ENCODE measurements at regions not wholly inside any gene's neighbourhood (a gene's known extent, or its start where the extent isn't known, plus 50 kb on each side); places are given as distances from the start of the nearest gene placed in this dataset.

DNA sequence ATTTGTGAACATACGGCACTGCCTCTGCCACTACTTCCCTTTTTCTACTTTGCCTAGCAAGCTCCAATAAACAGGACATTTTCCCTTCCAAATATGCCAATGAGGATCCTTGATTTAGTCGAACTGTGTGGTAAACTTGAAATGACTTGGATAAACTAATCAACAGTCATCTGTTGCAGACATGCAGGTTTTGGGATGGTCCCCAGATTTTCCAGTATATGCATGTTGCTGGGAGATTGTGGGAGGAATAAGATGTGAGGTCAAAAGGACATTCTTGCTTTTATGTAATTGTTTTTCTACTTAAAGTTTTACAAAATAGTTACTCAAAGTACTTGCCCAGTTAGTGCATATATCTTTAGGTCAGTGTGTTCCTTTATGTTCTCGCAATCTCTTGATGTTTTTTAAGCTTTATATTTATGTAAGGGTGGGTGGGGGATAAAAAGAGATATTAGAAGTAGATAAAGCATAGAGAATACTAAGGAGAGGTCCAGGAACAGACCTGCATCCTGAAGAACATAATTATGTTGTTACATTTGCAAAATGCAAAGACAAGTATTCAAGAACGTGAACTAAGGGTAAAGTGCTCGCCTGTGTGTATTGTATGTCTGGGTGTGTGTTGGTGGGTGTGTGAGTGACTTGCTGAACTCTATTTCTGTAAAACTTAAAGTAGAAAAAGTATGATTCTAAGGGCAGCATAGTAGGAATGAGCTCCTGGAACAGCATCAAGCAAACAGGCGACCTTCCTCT is 88.4 kb upstream of the OXGR1 start:
- Histone ChIP-seq H3K27me3 (ENCODE audit: insufficient read depth, low read length) (no peaks in the 10 kb centered on the region), H3K79me2 (ENCODE audit: control insufficient read depth, insufficient read depth, low read length, unreplicated experiment) (no peaks in the 10 kb centered on the region), H3K36me3 (ENCODE audit: insufficient read depth, low read length) (no peaks in the 10 kb centered on the region), H3K4me1 (ENCODE audit: control insufficient read depth, insufficient read depth, low read length, unreplicated experiment) (no peaks in the 10 kb centered on the region), H3K27ac (ENCODE audit: low read depth, low read length) (no peak overlapping the region), H3K4me3 (ENCODE audit: low read depth, low read length) (no peak overlapping the region), H2AFZ (ENCODE audit: low read length, unreplicated experiment) (no peak overlapping the region)

DNA sequence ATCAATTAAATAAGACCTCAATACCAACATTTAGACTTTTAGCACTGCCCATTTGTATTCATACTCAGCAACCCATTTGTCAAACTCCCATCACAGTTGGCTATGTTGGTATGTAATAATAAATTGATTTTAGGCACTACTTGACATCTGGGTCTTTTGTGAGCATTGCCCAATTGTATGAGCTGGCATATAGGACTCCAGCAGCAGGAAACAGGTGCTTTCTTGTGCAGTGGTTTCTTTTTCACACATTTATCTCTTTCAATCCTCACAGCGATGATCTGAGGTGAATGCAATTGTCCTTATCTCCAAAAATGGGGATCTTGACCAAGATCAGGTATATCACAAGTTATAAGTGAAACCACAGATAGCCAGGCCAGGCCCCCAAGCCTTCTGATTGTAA is 96.9 kb upstream of the OXGR1 start:
- no peak overlapping the region for H3K4me3 ChIP-seq (ENCODE audit: low read depth, low read length)
- no peak overlapping the region for H2AFZ ChIP-seq (ENCODE audit: low read length, unreplicated experiment)
- H3K4me1 ChIP-seq (ENCODE audit: control insufficient read depth, insufficient read depth, low read length, unreplicated experiment) = no peaks in the 10 kb centered on the region
- no peaks in the 10 kb centered on the region for H3K36me3 ChIP-seq (ENCODE audit: insufficient read depth, low read length)
- H3K79me2 ChIP-seq (ENCODE audit: control insufficient read depth, insufficient read depth, low read length, unreplicated experiment) = no peaks in the 10 kb centered on the region
- no peaks in the 10 kb centered on the region; the same call in 1 of the 2 replicates for H3K27me3 ChIP-seq (ENCODE audit: insufficient read depth, low read length)
- H3K27ac ChIP-seq (ENCODE audit: low read depth, low read length) = no peak overlapping the region

GRCh38 chr13:97100821-97101220 is 106.5 kb upstream of the OXGR1 start:
- H3K27me3 ChIP-seq (ENCODE audit: insufficient read depth, low read length) = no peaks in the 10 kb centered on the region
- no peaks in the 10 kb centered on the region for H3K4me1 ChIP-seq (ENCODE audit: control insufficient read depth, insufficient read depth, low read length, unreplicated experiment)
- H3K36me3 ChIP-seq (ENCODE audit: insufficient read depth, low read length) = no peaks in the 10 kb centered on the region
- H3K4me3 ChIP-seq (ENCODE audit: low read depth, low read length) = no peak overlapping the region
- no peak overlapping the region for H2AFZ ChIP-seq (ENCODE audit: low read length, unreplicated experiment)
- no peaks in the 10 kb centered on the region for H3K79me2 ChIP-seq (ENCODE audit: control insufficient read depth, insufficient read depth, low read length, unreplicated experiment)
- H3K27ac ChIP-seq (ENCODE audit: low read depth, low read length) = no peak overlapping the region

DNA sequence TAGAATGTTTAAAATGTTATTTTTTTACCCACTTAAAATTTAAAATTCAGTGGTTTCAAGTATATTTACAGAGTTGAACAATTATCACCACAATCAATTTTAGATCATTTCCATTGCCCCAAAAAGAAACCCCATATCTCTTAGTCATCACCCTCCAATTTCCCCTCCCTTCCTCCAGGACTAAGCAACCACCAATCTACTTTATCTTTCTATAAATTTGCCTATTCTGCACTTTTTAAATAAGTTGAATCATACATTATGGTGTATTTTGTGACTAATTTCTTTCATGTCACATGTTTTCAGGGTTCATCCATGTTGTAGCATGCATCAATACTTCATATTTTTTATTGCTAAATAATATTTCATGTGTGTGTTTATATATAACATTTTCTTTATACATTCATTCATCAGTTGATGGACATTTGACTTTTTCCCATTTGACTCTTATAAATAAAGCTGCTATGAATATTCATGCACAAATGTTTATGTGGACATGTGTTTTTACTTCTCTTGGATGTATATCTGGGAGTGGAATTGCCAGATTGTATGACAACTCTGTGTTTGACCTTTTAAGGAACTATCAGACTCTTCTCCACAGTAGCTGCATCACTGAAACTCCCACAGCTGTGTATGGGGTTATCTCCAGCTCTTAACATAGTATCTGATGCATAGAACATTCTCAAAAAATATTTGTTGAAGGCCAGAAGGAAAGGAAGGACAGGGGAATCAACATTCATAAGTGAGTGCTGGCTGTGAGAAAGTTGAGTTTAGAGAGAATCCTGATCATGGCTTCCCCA is 107.8 kb upstream of the OXGR1 start:
- Histone ChIP-seq H3K36me3 (ENCODE audit: insufficient read depth, low read length) (no peaks in the 10 kb centered on the region), H3K27me3 (ENCODE audit: insufficient read depth, low read length) (no peaks in the 10 kb centered on the region), H3K4me1 (ENCODE audit: control insufficient read depth, insufficient read depth, low read length, unreplicated experiment) (no peaks in the 10 kb centered on the region), H3K27ac (ENCODE audit: low read depth, low read length) (no peak overlapping the region), H3K4me3 (ENCODE audit: low read depth, low read length) (no peak overlapping the region), H2AFZ (ENCODE audit: low read length, unreplicated experiment) (no peak overlapping the region), H3K79me2 (ENCODE audit: control insufficient read depth, insufficient read depth, low read length, unreplicated experiment) (no peaks in the 10 kb centered on the region)

DNA sequence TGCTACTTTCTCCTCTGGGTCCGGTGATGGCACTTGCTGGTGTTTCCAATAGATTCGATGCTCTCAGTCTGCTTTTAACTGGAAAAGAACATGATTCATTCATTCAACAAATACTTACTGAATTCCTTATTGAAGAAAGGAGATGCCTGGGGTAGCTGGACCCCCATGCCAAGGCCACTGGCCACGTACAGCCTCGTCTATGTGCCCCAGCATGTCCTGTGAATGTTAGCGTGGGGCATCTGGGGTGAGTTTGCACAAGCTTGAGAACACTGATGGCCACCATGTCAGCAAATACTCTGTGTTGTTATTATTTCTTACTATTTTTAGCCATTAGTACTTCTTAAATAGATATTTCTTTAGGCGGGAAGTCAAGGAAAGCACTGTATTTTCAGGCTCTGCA is 112.0 kb upstream of the OXGR1 start:
- H3K27me3 ChIP-seq (ENCODE audit: insufficient read depth, low read length) = no peaks in the 10 kb centered on the region
- H3K36me3 ChIP-seq (ENCODE audit: insufficient read depth, low read length) = no peaks in the 10 kb centered on the region
- H3K4me1 ChIP-seq (ENCODE audit: control insufficient read depth, insufficient read depth, low read length, unreplicated experiment) = peaks cover 10% of the 10 kb centered on the region
- no peak overlapping the region for H2AFZ ChIP-seq (ENCODE audit: low read length, unreplicated experiment)
- H3K79me2 ChIP-seq (ENCODE audit: control insufficient read depth, insufficient read depth, low read length, unreplicated experiment) = no peaks in the 10 kb centered on the region
- no peak overlapping the region for H3K27ac ChIP-seq (ENCODE audit: low read depth, low read length)
- H3K4me3 ChIP-seq (ENCODE audit: low read depth, low read length) = no peak overlapping the region

DNA sequence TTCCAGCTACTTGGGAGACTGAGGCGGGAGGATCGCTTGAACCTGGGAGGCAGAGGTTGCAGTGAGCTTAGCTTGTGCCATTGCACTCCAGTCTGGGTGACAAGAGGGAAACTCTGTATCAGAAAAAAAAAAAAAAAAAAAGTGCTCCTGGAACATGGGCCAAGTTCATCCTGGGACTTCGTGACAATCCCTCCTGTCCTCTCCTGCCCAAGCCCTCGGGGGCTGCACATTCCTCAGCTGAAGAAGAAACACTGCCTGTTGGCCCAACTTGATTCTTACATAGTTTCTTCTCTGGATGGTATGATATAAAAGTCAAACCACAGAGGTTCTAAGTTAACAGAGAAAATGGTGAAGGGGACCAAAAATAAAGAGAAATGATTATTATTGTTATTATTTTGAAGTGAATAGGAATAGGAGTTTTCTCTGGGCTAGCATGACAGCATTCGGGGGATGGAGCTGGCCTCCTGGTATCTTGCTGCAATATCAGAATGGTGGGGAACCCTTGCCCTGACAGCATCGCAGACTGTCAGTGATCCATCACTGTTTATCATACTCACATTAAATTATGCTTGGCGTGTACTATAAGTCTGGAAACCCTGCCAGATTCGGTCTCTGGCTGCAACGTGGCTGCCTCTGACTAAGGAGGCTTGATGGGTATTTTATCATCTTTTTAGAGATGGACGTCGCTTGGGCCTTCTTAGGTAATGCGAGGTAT is 113.7 kb upstream of the OXGR1 start:
- H3K4me1 ChIP-seq (ENCODE audit: control insufficient read depth, insufficient read depth, low read length, unreplicated experiment) = peaks cover 10% of the 10 kb centered on the region
- no peaks in the 10 kb centered on the region for H3K79me2 ChIP-seq (ENCODE audit: control insufficient read depth, insufficient read depth, low read length, unreplicated experiment)
- peak overlapping the region; percentile 79 for H2AFZ ChIP-seq (ENCODE audit: low read length, unreplicated experiment)
- H3K4me3 ChIP-seq (ENCODE audit: low read depth, low read length) = peak overlapping the region; percentile 51; the same call in 1 of the 2 replicates
- H3K36me3 ChIP-seq (ENCODE audit: insufficient read depth, low read length) = no peaks in the 10 kb centered on the region
- no peaks in the 10 kb centered on the region for H3K27me3 ChIP-seq (ENCODE audit: insufficient read depth, low read length)
- peak overlapping the region; percentile 68 for H3K27ac ChIP-seq (ENCODE audit: low read depth, low read length)

DNA sequence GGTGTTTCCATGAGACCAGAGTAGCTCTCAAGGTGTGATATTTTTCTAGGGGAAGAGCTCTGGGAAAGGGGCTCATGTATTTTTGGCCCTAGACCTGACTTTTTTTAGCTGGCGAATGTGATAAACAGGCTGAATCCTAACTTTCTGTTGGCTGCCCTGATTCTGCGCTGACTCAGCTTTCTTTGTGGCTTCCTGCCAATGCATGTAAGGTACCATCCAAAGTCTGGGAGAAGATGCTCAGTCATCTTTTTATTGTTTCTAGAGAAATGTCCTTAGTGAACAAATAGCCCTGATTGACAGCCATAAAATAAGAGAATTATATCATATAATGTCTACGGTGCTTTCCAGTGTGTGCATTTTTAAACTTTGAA is 113.6 kb upstream of the MBNL2 start:
- Histone ChIP-seq H3K27ac (ENCODE audit: low read depth, low read length) (peak overlapping the region; percentile 68), H3K4me1 (ENCODE audit: control insufficient read depth, insufficient read depth, low read length, unreplicated experiment) (peaks cover 10% of the 10 kb centered on the region), H3K79me2 (ENCODE audit: control insufficient read depth, insufficient read depth, low read length, unreplicated experiment) (no peaks in the 10 kb centered on the region), H3K27me3 (ENCODE audit: insufficient read depth, low read length) (no peaks in the 10 kb centered on the region), H3K36me3 (ENCODE audit: insufficient read depth, low read length) (no peaks in the 10 kb centered on the region), H2AFZ (ENCODE audit: low read length, unreplicated experiment) (peak overlapping the region; percentile 79), H3K4me3 (ENCODE audit: low read depth, low read length) (peak overlapping the region; percentile 51; the same call in 1 of the 2 replicates)

DNA sequence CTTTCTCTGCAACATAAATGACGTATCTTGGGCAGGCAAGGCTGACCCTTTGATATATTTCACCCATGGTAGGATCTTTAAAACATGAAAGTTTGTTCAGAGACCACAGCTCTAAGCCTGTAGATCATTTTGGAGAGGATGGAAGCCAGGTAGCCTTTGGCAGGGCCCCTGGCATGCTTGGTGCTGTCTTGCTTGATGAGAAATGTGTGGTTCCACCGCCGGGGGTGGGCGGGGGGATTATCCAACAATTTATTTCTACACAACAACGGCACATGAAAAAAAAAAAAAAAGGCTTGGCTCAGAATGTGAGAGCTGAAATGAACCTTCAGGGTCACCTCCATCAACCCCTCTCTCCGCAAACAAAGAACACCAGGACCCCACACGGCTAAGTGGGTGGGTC is 112.9 kb upstream of the MBNL2 start:
- Histone ChIP-seq H2AFZ (ENCODE audit: low read length, unreplicated experiment) (no peak overlapping the region), H3K27me3 (ENCODE audit: insufficient read depth, low read length) (no peaks in the 10 kb centered on the region), H3K79me2 (ENCODE audit: control insufficient read depth, insufficient read depth, low read length, unreplicated experiment) (no peaks in the 10 kb centered on the region), H3K36me3 (ENCODE audit: insufficient read depth, low read length) (no peaks in the 10 kb centered on the region), H3K4me1 (ENCODE audit: control insufficient read depth, insufficient read depth, low read length, unreplicated experiment) (peaks cover 10% of the 10 kb centered on the region), H3K27ac (ENCODE audit: low read depth, low read length) (no peak overlapping the region), H3K4me3 (ENCODE audit: low read depth, low read length) (no peak overlapping the region)

GRCh38 chr13:97109841-97110492 is 112.2 kb upstream of the MBNL2 start:
- Histone ChIP-seq H3K36me3 (ENCODE audit: insufficient read depth, low read length) (no peaks in the 10 kb centered on the region), H3K27me3 (ENCODE audit: insufficient read depth, low read length) (no peaks in the 10 kb centered on the region), H3K4me1 (ENCODE audit: control insufficient read depth, insufficient read depth, low read length, unreplicated experiment) (peaks cover 14% of the 10 kb centered on the region), H3K79me2 (ENCODE audit: control insufficient read depth, insufficient read depth, low read length, unreplicated experiment) (no peaks in the 10 kb centered on the region), H3K4me3 (ENCODE audit: low read depth, low read length) (no peak overlapping the region), H3K27ac (ENCODE audit: low read depth, low read length) (no peak overlapping the region), H2AFZ (ENCODE audit: low read length, unreplicated experiment) (peak overlapping the region; percentile 51)

GRCh38 chr13:97110936-97111335 is 111.2 kb upstream of the MBNL2 start:
- H3K27me3 ChIP-seq (ENCODE audit: insufficient read depth, low read length) = no peaks in the 10 kb centered on the region
- peaks cover 23% of the 10 kb centered on the region for H3K4me1 ChIP-seq (ENCODE audit: control insufficient read depth, insufficient read depth, low read length, unreplicated experiment)

More at GRCh38 chr13:97110936-97111335, 111.2 kb upstream of the MBNL2 start:
- Histone ChIP-seq H3K27ac (ENCODE audit: low read depth, low read length) (no peak overlapping the region), H3K79me2 (ENCODE audit: control insufficient read depth, insufficient read depth, low read length, unreplicated experiment) (no peaks in the 10 kb centered on the region), H2AFZ (ENCODE audit: low read length, unreplicated experiment) (no peak overlapping the region), H3K36me3 (ENCODE audit: insufficient read depth, low read length) (no peaks in the 10 kb centered on the region), H3K4me3 (ENCODE audit: low read depth, low read length) (no peak overlapping the region)
